NCI-H446 treated with DMSO at 0.1 percent for 48 hours (cell line): ENCODE measurements at regions not wholly inside any gene's neighbourhood (a gene's known extent, or its start where the extent isn't known, plus 50 kb on each side); places are given as distances from the start of the nearest gene placed in this dataset.
"Not testable (repeated sequence)": the region's sequence is repeated elsewhere in the genome, so short reads cannot be mapped to it uniquely, and the experiment has no call there.

ENCODE experiments used
- DNase-seq: peaks from one replicate; lab custom pipeline; 2025; lab: John Stamatoyannopoulos, UW

DNA sequence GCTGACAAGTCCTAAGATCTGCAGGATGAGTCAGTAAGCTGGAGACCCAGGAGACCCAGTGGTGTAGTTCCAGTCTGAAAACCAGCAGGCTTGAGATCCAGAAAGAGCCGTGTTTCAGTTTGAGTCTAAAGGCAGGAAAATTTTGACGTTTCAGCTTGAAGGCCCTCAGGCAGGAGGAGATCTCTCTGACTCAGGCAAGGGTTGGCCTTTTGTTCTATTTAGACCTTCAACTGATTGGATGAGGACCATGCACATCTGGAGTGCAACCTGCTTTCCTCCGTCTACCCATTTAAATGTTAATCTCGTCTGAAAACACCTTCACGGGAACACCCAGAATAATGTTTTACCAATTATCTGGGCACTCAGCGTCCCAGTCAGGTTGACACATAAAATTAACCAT is 69.5 kb downstream of the NPIPA7 start:
- DNase-seq, result not testable (repeated sequence)

- not testable (repeated sequence) for DNase-seq
Measured at GRCh38 chr16:16449712-16450237, 70.8 kb downstream of the NPIPA7 start.

GRCh38 chr16:16451721-16452410 is 72.9 kb downstream of the NPIPA7 start:
- not testable (repeated sequence) for DNase-seq

- DNase-seq, result not testable (repeated sequence)
Measured at GRCh38 chr16:16458579-16458978, 79.6 kb downstream of the NPIPA7 start.

DNA sequence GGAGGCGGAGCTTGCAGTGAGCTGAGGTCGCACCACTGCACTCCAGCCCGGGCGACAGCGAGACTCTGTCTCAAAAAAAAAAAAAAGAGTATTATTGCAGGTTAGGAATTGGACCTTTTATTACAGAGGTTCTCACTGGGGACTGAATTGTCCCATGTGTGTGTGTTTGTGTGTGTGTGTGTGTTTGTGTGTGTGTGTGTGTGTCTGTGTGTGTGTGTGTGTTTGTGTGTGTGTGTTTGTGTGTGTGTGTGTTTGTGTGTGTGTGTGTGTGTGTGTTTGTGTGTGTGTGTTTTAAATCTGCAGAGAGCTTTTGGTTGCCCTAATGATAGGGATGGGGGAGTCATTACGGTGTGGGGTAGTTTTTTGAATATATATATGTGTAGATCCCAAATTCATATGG is 84.9 kb downstream of the NPIPA7 start:
- DNase-seq, result not testable (repeated sequence)

DNA sequence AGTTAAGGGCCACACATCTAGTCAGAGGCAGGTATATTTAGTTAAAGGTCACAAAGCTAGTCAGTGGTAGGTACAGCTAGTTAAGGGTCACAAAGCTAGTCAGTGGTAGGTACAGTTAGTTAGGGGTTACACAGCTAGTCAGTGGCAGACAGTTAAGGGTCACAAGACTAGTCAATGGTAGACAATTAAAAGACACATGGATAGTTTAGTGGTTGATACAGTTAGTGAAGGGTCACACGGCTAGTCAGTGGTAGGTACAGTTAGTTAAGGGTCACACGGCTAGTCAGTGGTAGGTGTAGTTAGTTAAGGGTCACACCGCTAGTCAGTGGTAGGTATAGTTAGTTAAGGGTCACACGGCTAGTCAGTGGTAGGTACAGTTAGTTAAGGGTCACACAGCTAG is 110.0 kb downstream of the NPIPA7 start:
- DNase-seq, result not testable (repeated sequence)

DNA sequence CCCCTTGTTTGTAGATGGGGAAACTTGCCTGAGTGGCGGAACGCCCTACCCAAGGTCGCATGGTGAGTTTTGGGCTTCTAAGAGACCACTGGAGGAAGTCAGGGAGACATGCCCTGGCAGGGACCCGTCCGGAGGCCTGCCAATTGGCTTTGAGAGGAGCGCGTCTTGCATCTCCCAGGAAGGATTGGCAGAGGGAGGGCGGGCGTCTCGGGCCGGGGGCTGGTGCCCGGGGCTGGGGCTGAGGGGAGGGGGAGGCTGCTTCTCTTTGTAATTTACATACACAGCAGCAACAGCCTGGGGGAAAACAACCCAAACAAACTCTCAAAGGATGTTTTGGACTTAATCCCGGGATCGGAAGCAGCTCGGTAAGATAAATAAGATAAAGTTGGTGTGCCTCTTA is 110.5 kb downstream of the NPIPA7 start:
- DNase-seq, result not testable (repeated sequence)

DNA sequence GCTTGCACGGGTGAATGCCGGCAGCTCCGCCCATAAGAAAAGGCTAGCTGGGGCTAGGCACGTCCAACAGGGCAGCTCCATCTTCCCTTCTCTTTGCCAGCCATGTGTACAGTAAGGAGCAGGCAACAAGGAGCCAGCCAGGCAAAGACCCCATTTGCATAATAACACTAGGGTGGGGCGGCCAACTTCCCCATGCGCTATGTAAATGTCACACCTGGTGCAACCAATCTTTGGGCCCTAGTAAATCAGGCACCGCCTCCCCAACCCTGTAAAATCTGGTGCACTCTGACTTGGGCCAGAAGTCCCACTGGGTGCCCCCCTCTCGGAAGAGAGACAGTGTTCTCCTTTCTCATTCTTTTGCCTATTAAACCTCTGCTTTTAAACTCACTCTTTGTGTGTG is 115.2 kb downstream of the NPIPA7 start:
- DNase-seq, result not testable (repeated sequence)

- DNase-seq, result not testable (repeated sequence)
Measured at GRCh38 chr16:16494998-16495397, 116.1 kb downstream of the NPIPA7 start.

GRCh38 chr16:16499875-16500274 is 120.9 kb downstream of the NPIPA7 start:
- DNase-seq, result not testable (repeated sequence)

DNA sequence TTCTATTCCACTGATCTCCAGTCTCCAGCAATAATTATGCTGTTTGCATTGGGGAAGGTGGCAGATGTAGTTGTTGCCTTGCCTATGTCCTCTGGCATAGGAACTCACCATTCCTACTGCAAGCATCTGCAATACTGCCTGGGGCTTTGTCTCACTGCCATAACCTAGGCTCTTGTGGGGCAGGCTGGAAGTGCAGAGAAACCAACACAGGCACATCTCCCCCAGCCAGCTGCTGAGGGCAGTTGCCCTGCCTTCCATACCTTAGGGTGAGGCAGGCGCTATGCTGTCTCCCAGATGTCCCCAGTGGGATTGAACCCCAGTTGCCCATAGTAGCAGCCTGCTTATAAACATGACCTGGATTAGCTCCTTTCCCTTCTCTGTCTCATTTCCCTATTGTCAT is 128.1 kb downstream of the NPIPA7 start:
- not testable (repeated sequence) for DNase-seq

- DNase-seq, result not testable (repeated sequence)
Measured at GRCh38 chr16:16508344-16508743, 129.4 kb downstream of the NPIPA7 start.

DNA sequence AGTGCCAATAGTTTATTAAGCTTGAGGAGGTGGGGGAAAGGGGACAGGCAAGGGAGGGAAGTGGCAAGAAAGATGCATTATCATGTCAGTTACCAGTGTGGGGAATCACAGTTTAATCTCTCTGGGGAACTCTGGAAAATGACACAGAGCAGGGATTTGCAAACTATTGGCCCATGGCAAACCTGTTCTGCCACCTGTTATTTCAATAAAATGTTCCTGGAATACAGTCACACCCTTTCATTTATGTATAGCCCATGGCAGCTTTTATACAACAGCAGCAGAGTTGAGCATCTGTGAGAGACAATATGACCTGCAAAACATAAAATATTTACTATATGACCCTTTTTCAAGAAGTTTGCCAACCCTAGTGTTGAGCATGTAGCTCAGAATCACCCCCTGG is 140.5 kb downstream of the NPIPA7 start:
- not testable (repeated sequence) for DNase-seq

GRCh38 chr16:16521239-16522002 is 142.5 kb downstream of the NPIPA7 start:
- DNase-seq, result not testable (repeated sequence)

DNA sequence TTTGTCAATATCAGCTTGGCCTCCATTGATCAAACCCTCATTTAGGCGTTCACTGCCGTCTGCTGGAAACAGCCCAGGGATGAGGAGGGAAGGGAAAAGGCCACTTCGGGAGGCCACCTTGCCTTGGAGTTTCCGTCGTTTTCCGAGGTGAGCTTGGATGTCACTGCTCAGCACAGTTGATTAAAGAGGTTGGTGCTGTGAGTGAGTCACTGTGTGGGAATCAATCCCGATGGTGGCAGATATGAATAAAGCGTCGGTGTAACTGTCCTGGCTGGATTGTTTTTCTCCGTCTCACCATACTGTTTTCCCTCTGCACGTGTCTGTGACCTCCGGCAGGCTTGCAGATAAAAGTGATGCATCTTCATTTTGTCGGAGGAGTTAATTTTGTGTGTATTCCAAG is 148.1 kb downstream of the NPIPA7 start:
- not testable (repeated sequence) for DNase-seq

- DNase-seq, result not testable (repeated sequence)
Measured at GRCh38 chr16:16530744-16531143, 151.8 kb downstream of the NPIPA7 start.

- not testable (repeated sequence) for DNase-seq
Measured at GRCh38 chr16:16535565-16535964, 156.6 kb downstream of the NPIPA7 start.

- DNase-seq, result not testable (repeated sequence)
Measured at GRCh38 chr16:16536151-16536550, 157.2 kb downstream of the NPIPA7 start.

GRCh38 chr16:16549710-16550109 is 170.8 kb downstream of the NPIPA7 start:
- not testable (repeated sequence) for DNase-seq

GRCh38 chr16:16550824-16551223 is 171.9 kb downstream of the NPIPA7 start:
- DNase-seq, result not testable (repeated sequence)

DNA sequence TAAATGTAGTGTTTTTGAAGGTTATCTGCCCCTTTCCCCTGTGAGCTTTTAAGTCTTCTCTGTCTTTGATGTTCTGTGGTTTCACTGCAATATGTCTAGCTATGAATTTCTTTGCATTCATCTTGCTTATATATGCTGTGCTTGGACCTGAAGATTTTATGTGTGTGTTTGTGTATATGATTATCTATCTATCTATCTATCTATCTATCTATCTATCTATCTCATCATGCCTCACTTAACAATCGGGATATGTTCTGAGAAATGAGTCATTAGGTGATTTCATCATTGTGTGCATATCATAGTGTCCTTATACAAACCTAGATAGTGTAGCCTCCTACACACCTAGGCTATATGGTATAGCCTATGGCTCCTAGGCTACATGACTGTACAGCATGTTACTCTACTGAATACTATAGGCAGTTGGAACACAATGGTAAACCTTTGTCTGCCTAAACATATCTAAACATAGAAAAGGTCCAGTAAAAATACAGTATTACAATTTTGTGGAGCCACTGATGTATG is 173.9 kb downstream of the NPIPA7 start:
- DNase-seq, result not testable (repeated sequence)

DNA sequence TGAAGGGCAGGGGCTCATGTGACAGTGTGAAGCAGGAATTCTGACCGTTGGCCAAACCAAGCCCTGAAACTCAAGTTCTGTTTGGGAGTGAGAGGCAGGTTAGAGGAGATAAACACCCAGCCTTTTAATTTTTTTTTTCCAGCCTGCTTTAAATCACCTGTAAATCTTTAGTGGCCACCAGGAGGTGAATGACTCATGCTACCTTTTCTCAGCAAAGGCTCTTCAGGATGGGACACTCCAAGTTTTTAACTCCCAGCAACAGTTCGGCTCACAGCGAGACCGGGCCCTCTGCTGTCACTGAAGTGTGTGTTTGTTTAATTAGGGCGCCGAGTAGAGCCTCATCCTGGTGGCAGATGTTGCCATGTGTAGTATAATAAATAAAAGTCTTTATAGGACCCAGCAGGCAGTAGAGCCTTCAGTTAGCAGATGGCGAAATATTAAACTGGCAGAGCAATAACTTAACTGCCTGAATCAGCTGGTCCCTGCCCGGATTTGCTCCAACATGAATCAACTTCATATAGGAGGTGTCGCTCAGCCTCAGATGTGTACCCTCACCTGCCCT is 180.3 kb downstream of the NPIPA7 start:
- not testable (repeated sequence) for DNase-seq
